Left lung (tissue), 4 donors: ENCODE measurements at regions not wholly inside any gene's neighbourhood (a gene's known extent, or its start where the extent isn't known, plus 50 kb on each side); places are given as distances from the start of the nearest gene placed in this dataset.
"Not testable (repeated sequence)": the region's sequence is repeated elsewhere in the genome, so short reads cannot be mapped to it uniquely, and the experiment has no call there.

Experiments used
- ATAC-seq: fragments of 200-7000 bp; cut with Tn5 transposase; one replicate; pipeline ENCODE4 v1.9.1; 2020; ENCODE audit warnings: moderate library complexity
- DNase-seq, 4 donors: peaks; one replicate each; pipeline ENCODE4 v3.0.0-alpha.2; 2013 to 2020
- H3K27ac ChIP-seq, 2 donors: fragments of 200-600 bp; sonication (generic) in 1 of 2; one replicate each; pipeline versions ENCODE4 v1.5.0 to v1.8.0; 2020 to 2021
- H3K27me3 ChIP-seq, 2 donors: fragments of 200-600 bp; sonication (generic) in 1 of 2; one replicate each; pipeline versions ENCODE4 v1.5.0 to v1.8.0; 2020 to 2021
- H3K36me3 ChIP-seq, 2 donors: fragments of 200-600 bp; sonication (generic) in 1 of 2; one replicate each; pipeline versions ENCODE4 v1.5.0 to v1.8.0; 2020 to 2021
- H3K4me1 ChIP-seq, 2 donors: fragments of 200-600 bp; one replicate each; pipeline ENCODE4 v1.8.0; 2021
- H3K4me3 ChIP-seq, 2 donors: fragments of 200-600 bp; sonication (generic) in 1 of 2; one replicate each; pipeline versions ENCODE4 v1.5.0 to v1.8.0; 2020 to 2021; ENCODE audit warnings: mild to moderate bottlenecking in 1 of 2
- H3K9me3 ChIP-seq, 2 donors: fragments of 200-600 bp; sonication (generic) in 1 of 2; one replicate each; pipeline versions ENCODE4 v1.5.0 to v1.8.0; 2020 to 2021
- CTCF ChIP-seq, 2 donors: fragments of 200-600 bp; sonication (generic) in 1 of 2; IDR thresholded peaks; one replicate each; pipeline versions ENCODE4 v1.5.0 to v1.8.0; 2021; ENCODE audit warnings: antibody characterized with exemption in 2 of 2
- intact Hi-C, 2 donors: fragments of 100-400 bp; cut with DNase I; formaldehyde crosslinking; loops; one replicate each; pipeline versions ENCODE4 v1.11.2 to v1.14.2; 2022
- donor health status: DM: no; HTN: yes; CAD: no.
- donor health status: DM: no; HTN: no; CAD: no.

- ATAC-seq = no peak
- no peak for DNase-seq
- no peaks in the 10 kb centered on the region for H3K36me3 ChIP-seq
- no peak overlapping the region for H3K4me3 ChIP-seq
- H3K27me3 ChIP-seq = no peaks in the 10 kb centered on the region
- intact Hi-C loops = no loop called here
- no peak for TF ChIP-seq CTCF (IDR thresholded peaks at IDR 0.05)
- peaks cover 0 to 12% of the 10 kb centered on the region in 2 donors for H3K9me3 ChIP-seq
- H3K4me1 ChIP-seq = no peaks in the 10 kb centered on the region
- no peak overlapping the region for H3K27ac ChIP-seq
These were observed 689.7 kb upstream of the BCHE start for GRCh38 chr3:166526881-166527280.

- intact Hi-C loops = no loop called here
- no peak for TF ChIP-seq CTCF (IDR thresholded peaks at IDR 0.05)
- no peak for ATAC-seq
- Histone ChIP-seq H3K9me3 (peaks cover 0 to 15% of the 10 kb centered on the region in 2 donors), H3K4me3 (no peak overlapping the region), H3K27me3 (no peaks in the 10 kb centered on the region), H3K27ac (no peak overlapping the region), H3K36me3 (no peaks in the 10 kb centered on the region), H3K4me1 (no peaks in the 10 kb centered on the region)
- DNase-seq = no peak
These were observed 684.8 kb upstream of the BCHE start for GRCh38 chr3:166522017-166522416.

- H3K36me3 ChIP-seq = no peaks in the 10 kb centered on the region
- H3K9me3 ChIP-seq = peaks cover 0 to 17% of the 10 kb centered on the region in 2 donors
- no peaks in the 10 kb centered on the region for H3K4me1 ChIP-seq
- ATAC-seq = no peak
- no peak overlapping the region for H3K27ac ChIP-seq
- no peak overlapping the region for H3K4me3 ChIP-seq
- TF ChIP-seq CTCF (IDR thresholded peaks at IDR 0.05) = no peak
- DNase-seq = no peak
- intact Hi-C loops = no loop called here
- H3K27me3 ChIP-seq = no peaks in the 10 kb centered on the region
These were observed 682.2 kb upstream of the BCHE start for GRCh38 chr3:166519443-166519842.

DNA sequence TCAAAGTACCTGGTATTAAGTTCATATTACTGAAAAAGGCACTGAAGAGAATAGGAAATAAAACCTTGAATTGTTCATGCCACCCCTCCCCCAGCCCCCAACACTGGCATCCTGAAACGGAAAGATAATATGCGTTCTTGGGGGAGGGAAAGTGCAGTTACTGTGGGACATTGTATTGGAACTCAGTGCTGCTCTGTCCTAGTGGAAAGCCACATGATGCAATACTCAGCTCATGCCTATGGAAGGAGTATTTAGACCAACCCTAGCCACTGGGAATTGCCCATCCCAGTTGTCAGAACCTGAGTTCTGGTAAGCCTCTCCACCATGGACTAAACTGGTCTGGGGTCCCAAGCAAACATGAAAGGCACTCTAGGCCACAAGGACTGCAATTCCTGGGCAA, 680.8 kb upstream of the BCHE start:
- Histone ChIP-seq H3K4me3 (no peak overlapping the region), H3K9me3 (peaks cover 0 to 20% of the 10 kb centered on the region in 2 donors), H3K27me3 (no peaks in the 10 kb centered on the region), H3K27ac (no peak overlapping the region), H3K36me3 (no peaks in the 10 kb centered on the region), H3K4me1 (no peaks in the 10 kb centered on the region)
- intact Hi-C loops = no loop called here
- no peak for DNase-seq
- TF ChIP-seq CTCF (IDR thresholded peaks at IDR 0.05) = no peak
- ATAC-seq = no peak

DNA sequence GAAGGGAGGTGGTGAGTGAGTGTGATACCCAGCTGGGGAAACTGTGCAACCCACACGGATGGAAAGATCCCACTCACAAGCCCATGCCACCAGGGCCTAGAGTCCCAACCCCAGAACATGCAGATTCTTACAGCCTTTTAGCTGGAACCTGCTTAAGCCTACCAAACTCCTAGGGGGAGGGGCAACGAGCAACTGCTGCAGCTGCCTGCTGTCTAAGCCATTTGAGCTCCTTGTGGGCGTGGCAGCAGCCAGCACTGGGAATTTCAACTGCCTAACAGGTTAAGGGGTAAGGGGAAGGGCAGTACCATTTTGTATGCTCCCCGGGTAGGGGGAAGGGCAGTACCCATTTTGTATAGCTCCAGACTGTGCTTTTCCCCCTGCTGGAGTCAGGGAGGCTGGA, 673.2 kb upstream of the BCHE start:
- ATAC-seq (no peak), DNase-seq (no peak)
- Histone ChIP-seq H3K27me3 (no peaks in the 10 kb centered on the region), H3K27ac (no peak overlapping the region), H3K9me3 (peaks cover 0 to 39% of the 10 kb centered on the region in 2 donors), H3K4me3 (no peak overlapping the region), H3K4me1 (no peaks in the 10 kb centered on the region), H3K36me3 (no peaks in the 10 kb centered on the region)
- no peak for TF ChIP-seq CTCF (IDR thresholded peaks at IDR 0.05)
- intact Hi-C loops = no loop called here

GRCh38 chr3:166500420-166500819, 663.2 kb upstream of the BCHE start:
- H3K27me3 ChIP-seq, intact Hi-C loops, ATAC-seq, H3K27ac ChIP-seq, H3K4me3 ChIP-seq, H3K4me1 ChIP-seq, DNase-seq, H3K36me3 ChIP-seq, H3K9me3 ChIP-seq: not testable (repeated sequence)
